ES-I3 (cell line): ENCODE measurements at regions not wholly inside any gene's neighbourhood (a gene's known extent, or its start where the extent isn't known, plus 50 kb on each side); places are given as distances from the start of the nearest gene placed in this dataset.
"Not testable (repeated sequence)": the region's sequence is repeated elsewhere in the genome, so short reads cannot be mapped to it uniquely, and the experiment has no call there.

ENCODE experiments used
- H3K36me3 ChIP-seq: 2 replicates; pipeline ENCODE4 v1.6.1; 2013; ENCODE audit warnings: mild to moderate bottlenecking, low read length, control low read depth, moderate library complexity; ENCODE audit not compliant: insufficient read depth
- H3K4me1 ChIP-seq: 2 replicates; pipeline ENCODE4 v1.6.1; 2013; ENCODE audit warnings: mild to moderate bottlenecking, control low read depth, low read length; ENCODE audit not compliant: insufficient read depth
- H3K9ac ChIP-seq: 2 replicates; pipeline ENCODE4 v1.6.1; 2013; ENCODE audit warnings: low read depth, mild to moderate bottlenecking, low read length, moderate library complexity
- H3K9me3 ChIP-seq: 2 replicates; pipeline ENCODE4 v1.6.1; 2013; ENCODE audit warnings: mild to moderate bottlenecking, low read length, moderate library complexity; ENCODE audit not compliant: control insufficient read depth, insufficient read depth

DNA sequence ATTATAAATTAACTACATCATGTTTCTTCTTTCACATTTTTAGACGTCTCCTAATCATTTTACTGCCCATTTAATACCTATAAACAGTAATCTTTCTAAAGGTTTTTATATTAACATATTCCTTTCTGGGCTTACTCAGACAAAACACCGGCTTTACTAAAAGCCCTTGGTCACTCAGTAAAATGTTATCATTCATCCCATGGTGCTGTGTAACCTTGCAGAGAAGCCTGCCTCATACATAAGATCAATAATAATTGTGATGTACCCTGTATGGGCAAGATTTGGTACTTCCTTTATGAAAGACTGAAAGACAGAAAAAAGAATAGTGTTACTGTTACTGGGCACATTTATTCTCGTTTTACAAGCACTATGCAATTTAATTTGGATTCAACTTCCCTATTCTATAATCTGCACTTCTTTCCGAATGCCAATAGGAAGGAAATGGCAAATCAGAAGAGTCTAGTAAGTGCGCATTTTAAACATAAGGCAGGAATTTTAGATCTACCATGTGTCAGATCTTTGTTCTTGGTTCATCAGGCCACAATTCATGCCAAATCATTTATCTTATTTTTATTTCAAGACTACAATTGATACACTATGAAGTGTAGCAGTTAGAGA is 522.2 kb downstream of the CSNK1G3 start:
- Histone ChIP-seq H3K9me3 (no peaks in the 10 kb centered on the region), H3K9ac (no peak overlapping the region), H3K36me3 (no peaks in the 10 kb centered on the region), H3K4me1 (no peaks in the 10 kb centered on the region; the same call in 1 of the 2 replicates)

DNA sequence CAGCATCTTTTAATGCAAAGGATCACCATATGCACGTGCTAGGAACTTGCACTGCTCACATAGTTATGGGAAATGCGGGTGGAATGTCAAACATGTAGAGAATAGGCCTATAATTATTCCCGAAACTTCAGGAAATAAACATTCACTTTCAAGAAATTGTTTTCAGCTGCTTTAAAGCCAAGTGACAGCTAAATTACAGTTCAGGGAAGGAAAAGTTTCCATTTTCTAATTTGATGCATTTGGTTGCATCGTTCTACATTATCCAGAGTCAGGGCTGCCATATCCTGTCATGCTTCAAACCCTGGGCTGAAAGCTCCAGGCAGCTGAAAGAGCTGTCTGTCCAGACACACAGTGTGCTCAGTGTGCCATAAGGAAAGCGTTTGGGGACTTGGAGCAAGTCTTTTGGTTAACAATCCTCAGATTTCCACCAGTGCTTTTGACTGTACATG is 518.1 kb downstream of the CSNK1G3 start:
- Histone ChIP-seq H3K36me3 (no peaks in the 10 kb centered on the region), H3K9ac (no peak overlapping the region), H3K9me3 (no peaks in the 10 kb centered on the region), H3K4me1 (peaks cover 7% of the 10 kb centered on the region; the same call in 1 of the 2 replicates)

DNA sequence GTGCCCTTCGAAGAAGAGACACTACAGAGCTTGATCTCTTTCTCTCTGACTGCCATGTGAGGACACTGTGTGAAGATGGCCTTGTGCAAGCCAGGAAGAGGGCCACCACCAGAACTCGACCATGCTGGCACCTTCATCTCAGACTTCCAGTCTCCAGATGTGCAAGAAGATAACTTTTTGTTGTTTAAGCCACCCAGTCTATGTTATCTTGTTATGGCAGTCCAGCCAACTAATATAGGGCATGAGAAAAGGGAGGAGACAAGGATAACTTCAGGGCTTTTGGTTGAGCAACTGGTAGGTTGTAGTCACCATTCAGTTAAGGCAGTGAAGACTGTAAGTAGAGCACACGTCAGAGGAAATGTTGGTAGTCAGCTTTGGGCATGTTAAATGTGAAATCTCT is 515.5 kb downstream of the CSNK1G3 start:
- H3K9ac ChIP-seq, result no peak overlapping the region
- peaks cover 12% of the 10 kb centered on the region; the same call in 1 of the 2 replicates for H3K4me1 ChIP-seq
- no peaks in the 10 kb centered on the region for H3K36me3 ChIP-seq
- no peaks in the 10 kb centered on the region for H3K9me3 ChIP-seq

- no peaks in the 10 kb centered on the region; the same call in 1 of the 2 replicates for H3K9me3 ChIP-seq
These were observed 513.4 kb downstream of the CSNK1G3 start for GRCh38 chr5:124025306-124025845.

DNA sequence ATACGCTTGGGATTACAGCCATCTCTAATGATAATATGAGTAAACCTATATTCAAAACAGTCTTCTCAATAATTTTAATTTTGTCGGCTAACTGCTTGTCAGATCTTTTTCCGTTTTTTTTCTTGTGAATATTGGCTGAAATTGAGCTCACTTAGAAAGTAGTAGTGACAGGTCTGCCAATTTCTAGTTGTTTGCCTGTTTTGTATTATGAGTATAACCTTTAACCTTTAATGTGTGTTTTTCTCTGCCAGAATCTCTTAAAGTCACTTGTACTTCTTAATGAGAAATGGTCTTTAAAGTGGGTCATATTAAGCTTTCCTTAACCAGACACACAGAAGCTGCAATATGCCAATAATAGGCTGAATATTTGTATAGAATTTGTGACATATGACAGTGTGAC is 511.0 kb downstream of the CSNK1G3 start:
- no peaks in the 10 kb centered on the region; the same call in 1 of the 2 replicates for H3K9me3 ChIP-seq
- no peak overlapping the region for H3K9ac ChIP-seq
- peaks cover 12% of the 10 kb centered on the region; the same call in 1 of the 2 replicates for H3K4me1 ChIP-seq
- H3K36me3 ChIP-seq, result no peaks in the 10 kb centered on the region

More at GRCh38 chr5:124025306-124025845, 513.4 kb downstream of the CSNK1G3 start:
- Histone ChIP-seq H3K4me1 (peaks cover 12% of the 10 kb centered on the region; the same call in 1 of the 2 replicates), H3K36me3 (no peaks in the 10 kb centered on the region), H3K9ac (no peak overlapping the region)

DNA sequence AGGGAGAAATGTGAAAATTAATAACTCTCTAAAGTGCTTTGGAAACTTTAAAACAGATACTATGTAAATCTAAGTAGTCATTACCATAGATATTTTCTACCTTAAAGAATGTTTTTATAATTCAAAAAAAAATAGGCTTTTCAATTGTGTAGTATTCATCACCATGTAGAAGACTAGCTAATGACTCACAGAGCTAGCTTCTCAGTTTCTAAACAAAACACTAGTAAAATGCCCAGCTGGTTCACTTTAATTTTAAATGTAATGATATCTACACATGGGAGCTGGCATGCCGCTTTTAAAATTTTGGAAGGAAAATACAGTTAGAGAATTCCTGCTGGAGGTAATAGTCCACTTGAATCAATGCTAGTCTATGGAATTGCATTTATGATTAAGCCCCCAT is 509.8 kb downstream of the CSNK1G3 start:
- H3K9me3 ChIP-seq, result no peaks in the 10 kb centered on the region; the same call in 1 of the 2 replicates

GRCh38 chr5:124021066-124021641 is 509.2 kb downstream of the CSNK1G3 start:
- Histone ChIP-seq H3K4me1 (peaks cover 12% of the 10 kb centered on the region; the same call in 1 of the 2 replicates), H3K9ac (no peak overlapping the region), H3K9me3 (no peaks in the 10 kb centered on the region; the same call in 1 of the 2 replicates), H3K36me3 (no peaks in the 10 kb centered on the region)

More for the DNA sequence above, 509.8 kb downstream of the CSNK1G3 start:
- peaks cover 12% of the 10 kb centered on the region; the same call in 1 of the 2 replicates for H3K4me1 ChIP-seq
- H3K36me3 ChIP-seq, result no peaks in the 10 kb centered on the region
- no peak overlapping the region for H3K9ac ChIP-seq

- H3K4me1 ChIP-seq, H3K9me3 ChIP-seq, H3K9ac ChIP-seq, H3K36me3 ChIP-seq: not testable (repeated sequence)
These were observed 505.3 kb downstream of the CSNK1G3 start for GRCh38 chr5:124017321-124017720.

DNA sequence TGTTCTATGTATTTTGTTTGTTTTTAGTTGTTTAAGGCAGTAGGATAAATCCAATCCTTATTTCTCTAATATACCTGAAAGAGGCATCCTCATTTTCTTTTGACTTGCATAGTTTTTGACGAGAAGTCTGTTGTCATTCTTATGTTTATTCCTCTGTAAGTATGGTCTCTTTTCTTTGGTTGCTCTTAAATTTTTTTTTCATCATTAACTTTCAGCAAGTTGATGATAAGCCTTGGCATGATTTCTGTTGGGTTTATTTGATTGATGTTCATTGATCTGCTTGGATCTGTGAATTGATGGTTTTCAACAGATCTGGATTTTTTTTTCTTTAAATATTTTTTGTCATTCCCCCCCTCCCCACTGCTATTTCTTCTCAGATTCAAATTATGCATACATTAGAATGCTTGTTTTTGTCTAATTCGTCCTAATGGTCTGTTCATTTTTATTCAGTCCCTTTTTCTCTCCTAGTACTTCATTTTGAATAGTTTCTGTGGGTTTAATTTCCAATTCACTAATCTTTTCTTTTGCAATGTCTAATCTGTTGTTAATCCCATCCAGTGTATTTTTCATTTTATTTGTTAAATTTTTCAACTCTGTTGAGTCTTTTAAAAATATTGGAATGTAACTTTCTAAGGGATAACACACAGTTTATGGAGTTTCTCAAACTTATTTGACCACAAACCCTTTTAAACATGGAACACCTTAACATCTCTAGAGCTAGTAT is 495.9 kb downstream of the CSNK1G3 start:
- Histone ChIP-seq H3K36me3 (no peaks in the 10 kb centered on the region), H3K9me3 (peaks cover 10% of the 10 kb centered on the region; the same call in 1 of the 2 replicates), H3K4me1 (no peaks in the 10 kb centered on the region), H3K9ac (no peak overlapping the region)

GRCh38 chr5:124001036-124001615 is 489.1 kb downstream of the CSNK1G3 start:
- peaks cover 14% of the 10 kb centered on the region; the same call in 1 of the 2 replicates for H3K4me1 ChIP-seq
- no peak overlapping the region for H3K9ac ChIP-seq
- H3K9me3 ChIP-seq, result no peaks in the 10 kb centered on the region; the same call in 1 of the 2 replicates
- no peaks in the 10 kb centered on the region for H3K36me3 ChIP-seq

GRCh38 chr5:124000538-124000937 is 488.6 kb downstream of the CSNK1G3 start:
- Histone ChIP-seq H3K4me1 (peaks cover 14% of the 10 kb centered on the region; the same call in 1 of the 2 replicates), H3K36me3 (no peaks in the 10 kb centered on the region)

DNA sequence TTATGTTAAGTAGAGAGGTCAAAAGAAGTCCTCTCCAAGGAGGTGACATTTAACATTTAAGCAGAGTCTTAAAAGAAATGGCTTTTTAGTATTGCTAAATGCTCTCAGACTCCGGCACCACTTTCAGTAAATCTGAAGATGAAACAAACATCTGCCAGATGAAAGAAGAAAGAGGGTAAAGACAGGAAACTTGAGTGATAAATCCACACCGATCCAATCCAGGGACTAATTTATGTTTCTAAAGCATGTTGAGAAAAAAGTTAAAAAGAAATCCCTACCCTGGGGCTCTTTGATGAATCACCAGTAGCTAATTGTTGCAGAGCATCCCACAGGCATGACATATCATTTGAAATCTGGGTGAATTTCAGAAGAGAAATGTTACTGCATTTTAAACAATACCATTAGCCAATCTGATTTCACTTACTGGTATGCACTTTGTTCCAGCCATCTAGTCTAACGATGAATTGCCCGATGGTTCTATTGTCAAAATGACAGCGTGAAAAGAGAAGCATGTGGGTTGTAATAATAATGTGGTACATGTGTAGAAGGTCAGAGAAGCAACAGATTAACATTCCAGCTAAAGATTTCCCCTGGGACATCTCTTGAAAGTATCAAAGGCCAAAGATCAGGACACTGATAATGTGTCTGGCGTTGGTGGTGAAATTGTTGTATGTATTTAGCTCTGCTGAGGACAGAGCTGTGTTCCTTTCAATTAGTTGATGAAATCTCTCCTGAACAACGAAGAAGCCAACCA is 485.7 kb downstream of the CSNK1G3 start:
- peaks cover 18% of the 10 kb centered on the region for H3K4me1 ChIP-seq
- H3K36me3 ChIP-seq, result no peaks in the 10 kb centered on the region
- no peak overlapping the region for H3K9ac ChIP-seq
- H3K9me3 ChIP-seq, result no peaks in the 10 kb centered on the region

More at GRCh38 chr5:124000538-124000937, 488.6 kb downstream of the CSNK1G3 start:
- H3K9ac ChIP-seq, result no peak overlapping the region
- no peaks in the 10 kb centered on the region; the same call in 1 of the 2 replicates for H3K9me3 ChIP-seq

DNA sequence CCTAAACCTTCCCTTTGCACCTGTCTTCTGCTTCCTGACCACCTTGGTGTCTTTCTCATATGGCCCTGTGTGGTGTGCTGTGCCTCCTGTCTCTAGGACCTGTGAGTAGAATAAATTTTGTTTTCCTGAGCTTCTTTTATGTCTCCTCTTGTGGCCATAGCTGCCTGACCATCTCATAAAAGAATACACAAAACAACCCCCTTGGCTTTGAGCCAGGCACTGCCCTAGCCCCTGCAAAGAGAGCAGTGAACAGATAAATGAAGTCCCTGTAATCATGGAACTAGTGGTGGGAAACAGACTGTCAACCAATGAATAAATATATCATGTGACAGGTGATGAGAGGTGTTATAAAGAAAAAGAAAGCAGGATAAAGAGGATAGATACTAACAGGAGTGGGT is 485.1 kb downstream of the CSNK1G3 start:
- H3K9ac ChIP-seq, result no peak overlapping the region
- peaks cover 24% of the 10 kb centered on the region for H3K4me1 ChIP-seq
- no peaks in the 10 kb centered on the region for H3K9me3 ChIP-seq
- H3K36me3 ChIP-seq, result no peaks in the 10 kb centered on the region
